M059J (cell line): ENCODE measurements at regions not wholly inside any gene's neighbourhood (a gene's known extent, or its start where the extent isn't known, plus 50 kb on each side); places are given as distances from the start of the nearest gene placed in this dataset.

Experiments used
- DNase-seq: peaks from one replicate; pipeline ENCODE4 v3.0.0-alpha.2; 2012; ENCODE audit warnings: low read depth

GRCh38 chr9:93900971-93901861 is 53.9 kb downstream of the BARX1 start:
- no peak for DNase-seq

DNA sequence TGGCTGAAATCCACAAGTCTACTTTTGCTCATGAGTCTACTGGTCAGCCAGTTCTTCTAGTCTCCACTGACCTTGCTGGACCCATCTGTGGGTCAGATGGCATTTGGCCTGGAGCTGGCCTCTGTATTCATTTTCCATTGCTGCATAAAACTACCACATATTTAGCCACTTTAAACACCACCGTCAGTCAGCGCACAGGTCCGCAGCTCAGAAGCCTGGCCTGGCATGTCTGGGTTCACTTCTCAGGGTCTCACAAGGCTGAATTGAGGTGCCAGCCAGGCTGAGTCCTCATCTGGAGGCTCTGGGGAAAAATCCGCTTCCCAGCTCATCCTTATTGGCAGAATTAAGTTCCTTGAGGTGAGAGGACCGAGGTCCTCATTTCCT is 54.7 kb downstream of the BARX1 start:
- DNase-seq: no peak

DNA sequence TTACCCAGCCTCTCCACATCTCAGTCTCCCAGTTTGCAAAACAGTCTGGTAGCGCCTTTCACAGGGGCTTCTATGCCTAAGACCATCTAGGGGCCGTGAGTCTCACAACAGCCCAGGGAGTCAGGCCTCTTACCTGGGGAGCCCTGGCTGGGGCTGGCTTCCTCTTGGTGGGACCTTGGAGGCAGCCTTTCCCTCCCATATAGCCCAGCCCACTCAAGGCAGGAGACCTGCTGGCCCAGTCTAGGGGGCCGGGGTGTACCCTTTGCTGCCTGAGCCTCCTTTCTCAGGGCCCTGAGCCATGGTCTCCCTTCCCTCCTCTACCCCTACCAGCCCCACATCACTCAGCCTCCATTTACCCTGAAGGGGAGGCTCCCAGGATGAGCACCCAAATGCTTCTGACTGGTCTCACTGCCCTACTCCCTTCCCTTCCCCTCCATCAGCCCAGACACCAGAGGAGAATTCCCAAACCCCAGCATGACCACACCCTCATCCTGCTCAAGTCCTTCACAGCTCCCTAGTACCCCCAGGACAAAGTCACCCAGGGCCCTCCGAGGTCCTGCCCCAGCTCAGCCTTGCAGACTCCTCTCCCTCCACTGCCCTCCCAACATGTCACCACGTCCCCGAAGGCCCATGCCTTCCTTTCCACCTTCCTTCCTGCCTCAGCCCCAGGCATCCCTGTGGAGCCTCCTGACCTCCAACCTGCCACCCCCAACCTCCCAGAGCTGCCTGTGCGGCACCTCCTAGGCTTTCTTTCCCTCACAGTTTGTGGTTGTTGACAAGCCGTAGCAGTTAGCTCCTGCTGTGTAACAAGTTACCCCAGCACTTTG is 55.3 kb downstream of the BARX1 start:
- no peak for DNase-seq

DNA sequence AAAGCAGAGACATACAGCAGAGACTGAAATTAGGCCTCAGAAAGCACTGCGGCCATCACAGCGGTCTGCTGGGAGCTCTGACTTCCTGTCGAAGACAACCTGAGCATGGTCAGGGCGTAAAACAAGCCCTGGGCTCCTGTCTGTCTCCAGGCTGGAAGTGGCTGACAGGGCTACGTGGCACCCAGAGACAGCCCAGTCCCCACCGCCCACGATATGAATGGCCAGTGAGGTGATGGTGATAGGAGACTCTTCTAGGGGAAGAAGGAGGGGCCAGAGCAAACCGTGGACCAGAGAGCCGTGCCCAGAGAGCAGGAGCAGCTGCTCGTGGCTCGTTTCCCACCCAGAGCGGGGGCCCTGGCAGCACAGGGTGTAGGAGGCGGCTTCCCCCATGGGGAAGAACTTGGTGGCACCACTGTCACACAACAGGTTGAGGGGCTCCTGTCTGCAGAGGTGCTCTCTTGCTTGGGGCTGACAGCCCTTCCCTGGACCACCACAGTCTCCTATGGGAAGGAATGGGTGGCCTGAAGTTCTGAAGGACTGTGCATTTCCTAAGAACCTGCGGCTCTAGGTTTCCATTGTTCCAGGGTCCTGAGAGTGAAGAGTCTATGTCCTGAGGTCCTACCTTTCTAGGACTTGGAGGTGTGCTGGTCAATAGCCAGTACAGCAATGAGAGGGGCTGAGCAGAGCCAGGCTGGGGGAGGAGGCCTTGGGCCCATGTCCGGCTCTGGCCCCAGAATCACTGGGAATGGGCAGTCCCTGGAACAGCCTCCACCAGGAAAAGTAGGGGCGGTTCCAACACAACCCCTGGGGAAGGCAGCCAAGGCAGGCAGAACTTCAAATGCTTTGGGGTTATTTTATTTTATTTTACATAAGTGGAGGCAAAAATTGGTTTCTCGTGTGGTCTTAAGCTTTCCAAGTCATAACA is 56.4 kb downstream of the BARX1 start:
- DNase-seq: no peak

- DNase-seq: no peak
Observed at GRCh38 chr9:93898026-93898425, 57.1 kb downstream of the BARX1 start.

GRCh38 chr9:93897075-93897970 is 57.8 kb downstream of the BARX1 start:
- no peak for DNase-seq

DNA sequence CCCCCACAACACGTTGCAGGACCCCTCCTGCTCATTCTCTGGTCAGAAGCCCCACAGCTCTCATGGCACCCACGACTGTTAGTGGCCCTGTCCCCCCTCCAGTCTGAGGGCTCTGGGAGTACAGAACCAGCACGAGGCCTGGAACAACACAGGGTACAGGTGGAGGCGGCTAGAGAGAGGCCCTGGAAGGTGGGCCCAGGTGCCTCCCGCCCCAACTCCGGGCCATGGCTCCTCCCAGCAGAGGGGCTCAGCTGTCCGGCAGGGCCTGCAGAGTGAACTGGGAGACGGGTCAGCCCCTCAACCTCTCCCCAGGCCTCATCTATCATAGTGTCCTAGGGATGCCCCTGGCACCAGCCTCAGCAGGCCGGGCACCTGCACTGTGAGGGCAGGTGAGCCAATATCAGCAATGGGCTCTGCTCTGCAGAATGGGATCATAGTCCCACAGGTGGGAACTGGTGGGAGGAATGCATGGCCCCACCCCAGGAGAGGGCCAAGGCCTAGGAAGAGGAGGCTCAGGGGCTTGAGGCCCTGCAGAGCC is 58.6 kb downstream of the BARX1 start:
- DNase-seq: no peak

DNA sequence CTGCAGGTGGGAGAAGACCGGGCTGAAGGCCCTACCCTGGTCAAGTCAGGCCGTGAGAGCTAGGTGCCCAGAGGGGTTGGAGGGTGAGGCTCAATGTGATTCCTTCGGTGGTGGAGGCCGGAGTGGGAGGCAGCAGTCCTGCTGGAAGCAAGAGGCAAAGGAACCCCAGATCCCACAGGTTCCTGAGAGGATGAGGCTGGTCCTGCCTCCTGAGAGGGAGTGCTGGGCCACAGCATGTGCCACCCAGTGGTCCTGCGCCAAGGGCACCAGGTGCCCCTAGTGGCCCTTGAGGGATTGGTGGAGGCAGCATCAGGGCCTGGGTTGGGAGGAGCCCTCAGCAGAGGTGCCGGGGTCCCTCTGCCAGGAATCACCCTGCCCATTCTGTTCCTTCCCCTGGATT is 59.1 kb downstream of the BARX1 start:
- no peak for DNase-seq

DNA sequence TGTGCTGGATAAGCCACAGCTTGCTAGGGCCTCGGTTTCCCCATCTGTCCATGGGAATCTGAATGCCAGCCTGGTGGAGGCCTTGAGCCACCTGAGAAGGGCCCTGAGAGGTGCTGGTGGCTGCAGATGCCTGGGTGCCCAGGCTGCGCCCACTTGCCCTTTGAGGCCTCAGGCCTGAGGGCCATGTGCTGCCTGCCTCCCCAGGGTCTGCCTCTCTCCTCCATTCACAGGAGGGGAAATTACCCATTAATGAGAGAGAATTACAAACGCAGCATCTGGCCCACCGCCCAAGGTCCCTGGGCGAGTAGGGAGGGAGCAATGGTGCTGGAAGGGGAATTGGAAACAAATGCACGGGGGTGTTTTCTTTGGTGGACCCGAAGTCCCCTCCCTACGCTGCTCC is 59.6 kb downstream of the BARX1 start:
- DNase-seq: no peak

DNA sequence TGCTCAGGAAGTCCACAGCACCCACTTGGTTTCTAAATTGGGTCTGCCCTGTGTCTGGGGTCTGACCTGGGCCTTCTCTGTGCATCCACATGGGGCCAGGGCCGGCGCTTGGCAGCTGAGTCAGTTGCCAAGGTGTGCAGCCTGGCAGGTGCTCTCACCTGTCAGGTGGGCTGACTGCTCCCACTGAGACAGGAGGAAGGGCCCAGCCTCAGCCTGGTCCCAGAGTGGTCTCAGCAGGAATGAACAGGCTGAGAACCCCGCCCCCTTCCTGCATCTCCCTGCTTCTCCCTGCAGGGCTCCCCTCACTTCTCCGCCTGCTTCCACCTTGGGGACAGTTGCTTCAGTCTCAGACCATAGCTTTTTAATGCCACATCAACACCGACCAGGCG is 60.5 kb downstream of the BARX1 start:
- DNase-seq: no peak

DNA sequence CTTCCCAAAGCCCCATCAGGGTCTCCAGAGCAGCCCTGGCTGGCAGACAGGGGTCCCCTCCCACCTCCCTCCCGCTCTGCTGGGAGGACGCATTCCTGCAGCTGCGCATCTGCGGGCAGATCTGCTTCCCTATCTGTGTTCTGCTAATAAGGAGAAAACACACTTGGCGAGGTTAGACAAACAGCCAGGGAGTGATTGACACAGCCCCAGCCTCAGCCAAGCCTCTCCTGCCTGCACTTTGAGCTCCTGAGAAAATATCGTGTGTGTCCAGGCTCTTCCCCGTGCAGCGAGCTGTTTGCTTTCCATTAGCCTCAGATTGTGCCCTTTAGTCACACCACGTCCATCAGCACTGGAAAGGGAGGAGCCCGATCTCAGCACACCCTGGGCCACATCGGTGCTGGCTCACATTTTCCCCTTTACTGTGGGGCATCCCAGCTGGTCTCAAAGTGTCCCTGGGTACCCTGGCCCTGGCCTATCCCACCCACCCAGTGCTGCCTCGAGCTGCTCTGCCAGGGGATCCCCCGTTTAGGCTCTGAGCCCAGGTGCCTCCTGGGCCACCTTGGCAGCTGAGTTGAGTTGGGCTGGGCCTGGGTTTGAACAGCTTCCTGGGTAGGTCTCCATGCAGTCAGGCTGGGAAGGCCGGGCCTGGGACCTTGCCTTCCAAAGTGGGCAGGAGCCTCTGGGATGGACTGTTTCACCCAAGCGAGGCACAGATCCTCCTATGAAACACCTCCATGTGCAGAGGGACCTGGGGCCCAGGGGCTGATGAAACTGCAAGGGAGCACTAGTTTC is 61.1 kb downstream of the BARX1 start:
- no peak for DNase-seq

DNA sequence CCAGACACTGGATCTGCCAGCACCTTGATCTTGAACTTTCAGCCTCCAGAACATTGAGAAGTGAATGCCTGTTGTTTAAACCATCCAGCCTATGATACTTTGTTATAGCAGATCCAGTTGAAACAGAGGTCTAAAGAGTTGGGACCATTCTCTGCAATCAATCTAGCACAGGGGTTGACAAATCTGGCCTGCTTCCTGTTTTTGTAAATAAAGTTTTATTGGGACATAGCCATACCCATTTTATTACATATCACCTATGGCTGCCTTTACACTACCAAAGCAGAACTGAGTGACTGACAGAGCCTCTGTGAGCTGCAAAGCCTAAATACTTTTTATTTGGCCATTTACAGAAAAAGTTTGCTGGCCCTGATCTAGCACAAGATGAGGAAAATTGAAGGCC is 62.0 kb downstream of the BARX1 start:
- no peak for DNase-seq

- no peak for DNase-seq
Observed at GRCh38 chr9:93892748-93893147, 62.4 kb downstream of the BARX1 start.

DNA sequence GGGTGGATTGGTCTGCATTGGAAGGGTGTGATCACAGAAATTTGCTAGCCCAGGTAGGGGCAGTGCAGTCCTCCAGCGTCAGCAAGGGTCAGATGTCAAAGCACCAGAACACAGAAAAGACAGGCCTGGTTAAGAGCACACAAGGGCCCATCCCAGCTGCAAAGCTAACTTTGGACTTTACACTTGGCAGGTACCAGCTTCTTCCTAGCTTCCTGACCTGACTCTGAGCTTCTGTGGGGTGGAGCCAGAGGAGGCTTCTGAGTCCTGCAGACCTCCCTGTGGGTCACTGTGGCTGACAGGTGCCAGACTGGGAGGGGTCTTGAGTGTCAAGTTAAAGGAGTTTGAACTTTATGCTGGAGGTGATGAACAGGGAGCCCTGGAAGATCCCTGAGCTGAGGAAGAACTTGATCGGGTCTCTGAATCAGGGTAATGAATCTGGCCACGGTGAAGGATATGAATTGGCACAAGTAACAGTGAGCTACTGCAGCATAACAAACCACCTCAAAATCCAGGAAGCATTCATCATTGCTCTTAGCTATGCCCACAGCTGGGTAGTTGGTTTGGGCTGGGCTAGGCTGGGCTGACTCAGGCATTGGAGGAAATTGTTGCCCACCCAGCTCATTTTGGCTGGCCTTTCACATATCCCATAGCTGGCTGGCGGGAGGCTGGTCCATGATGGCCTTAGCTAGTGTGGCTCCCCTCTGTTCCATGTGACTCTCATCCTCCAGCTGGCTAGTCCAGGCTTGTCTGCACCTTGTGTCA is 63.4 kb downstream of the BARX1 start:
- DNase-seq: no peak

GRCh38 chr9:93891050-93891449 is 64.1 kb downstream of the BARX1 start:
- DNase-seq: no peak

- no peak for DNase-seq
Observed at GRCh38 chr9:93890436-93890935, 64.7 kb downstream of the BARX1 start.

DNA sequence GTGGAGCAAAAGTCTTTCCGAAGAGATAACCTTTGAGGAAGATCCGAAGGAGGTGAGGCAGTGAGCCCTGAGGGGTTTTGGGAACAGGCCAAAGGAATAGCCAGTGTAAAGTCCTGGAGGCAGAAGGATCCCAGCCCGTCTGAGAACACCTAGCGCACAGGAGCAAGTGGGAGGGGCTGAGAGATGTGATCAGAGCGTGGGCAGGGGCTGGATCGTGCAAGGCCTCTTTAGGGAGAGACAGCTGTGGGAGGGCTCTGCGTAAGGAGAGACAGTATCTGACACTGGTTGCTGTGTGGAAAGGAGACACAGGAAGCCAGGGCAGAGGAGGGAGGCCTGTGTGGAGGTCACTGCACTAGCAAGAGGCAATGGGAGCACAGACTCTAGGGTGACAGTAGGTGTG is 68.2 kb downstream of the BARX1 start:
- DNase-seq: no peak

DNA sequence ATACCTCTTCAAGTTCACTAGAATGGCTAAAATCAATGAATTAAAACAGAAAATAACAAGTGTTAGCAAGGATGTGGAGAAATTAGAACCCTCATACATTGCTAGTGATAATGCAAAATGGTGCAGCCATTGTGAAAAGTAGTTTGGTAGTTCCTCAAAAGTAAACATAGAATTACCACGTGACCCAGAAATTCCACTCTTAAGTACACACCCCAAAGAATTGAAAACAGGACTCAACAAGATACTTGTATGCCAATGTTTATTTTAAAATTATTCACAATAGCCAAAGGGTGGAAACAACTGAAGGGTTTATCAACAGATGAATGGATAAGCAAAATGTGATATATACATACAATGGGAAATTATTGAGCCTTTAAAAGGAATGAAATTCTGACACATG is 70.3 kb downstream of the BARX1 start:
- DNase-seq: no peak
